Activated CD8-positive, alpha-beta T cell treated with anti-CD3 and anti-CD28 coated beads for 36 hours (primary cell): ENCODE measurements at regions not wholly inside any gene's neighbourhood (a gene's known extent, or its start where the extent isn't known, plus 50 kb on each side); places are given as distances from the start of the nearest gene placed in this dataset.

Experiments
- ATAC-seq: fragments of 200-7000 bp; cut with Tn5 transposase; one replicate; pipeline ENCODE4 v1.10.0; 2021; ENCODE audit warnings: mild to moderate bottlenecking, moderate library complexity
- CTCF ChIA-PET: fragments of 350-600 bp; sonication (Branson Sonifier 250); formaldehyde crosslinking; loops from one replicate; lab custom pipeline; 2021; ENCODE audit warnings: antibody characterized with exemption; lab: Charles Lee
- POLR2A ChIA-PET: fragments of 350-600 bp; sonication (Branson Sonifier 250); formaldehyde crosslinking; loops from one replicate; lab custom pipeline; 2021; ENCODE audit warnings: antibody characterized with exemption; lab: Charles Lee
- DNase-seq: peaks from one replicate; pipeline ENCODE4 v3.0.0-alpha.2; 2020
- H3K27ac Mint-ChIP-seq: one replicate; pipeline ENCODE4 v1.8.0; 2021; ENCODE audit warnings: mild to moderate bottlenecking, mixed read lengths
- H3K27me3 Mint-ChIP-seq: one replicate; pipeline ENCODE4 v1.8.0; 2021; ENCODE audit warnings: mixed read lengths
- H3K36me3 Mint-ChIP-seq: one replicate; pipeline ENCODE4 v1.8.0; 2021; ENCODE audit warnings: low read depth, mixed read lengths
- H3K4me1 Mint-ChIP-seq: one replicate; pipeline ENCODE4 v1.8.0; 2021; ENCODE audit warnings: low read depth, mixed read lengths
- H3K4me3 Mint-ChIP-seq: one replicate; pipeline ENCODE4 v1.8.0; 2021; ENCODE audit warnings: mild to moderate bottlenecking, moderate library complexity, mixed read lengths
- H3K9me3 Mint-ChIP-seq: one replicate; pipeline ENCODE4 v1.8.0; 2021; ENCODE audit warnings: mixed read lengths
- CTCF ChIP-seq: fragments of 200-600 bp; IDR thresholded peaks from one replicate; pipeline ENCODE4 v1.8.0; 2022; ENCODE audit warnings: antibody characterized with exemption, mild to moderate bottlenecking
- intact Hi-C: fragments of 100-400 bp; cut with micrococcal nuclease; formaldehyde crosslinking; loops from one replicate; pipeline ENCODE4 v1.10.0; 2022

GRCh38 chr21:39099859-39100258 is 83.4 kb downstream of the PSMG1 start:
- DNase-seq = no peak
- Mint-ChIP-seq H3K27me3 (no peaks in the 10 kb centered on the region), H3K36me3 (no peaks in the 10 kb centered on the region), H3K9me3 (no peaks in the 10 kb centered on the region), H3K27ac (no peak overlapping the region), H3K4me3 (no peak overlapping the region), H3K4me1 (no peaks in the 10 kb centered on the region)
- intact Hi-C loops = no loop called here
- no peak for ATAC-seq
- ChIA-PET POLR2A (no interaction called here), CTCF (no interaction called here)
- TF ChIP-seq CTCF = no peak

GRCh38 chr21:39098696-39099200 is 84.5 kb downstream of the PSMG1 start:
- ATAC-seq (no peak), DNase-seq (no peak)
- Mint-ChIP-seq H3K27ac (no peak overlapping the region), H3K9me3 (no peaks in the 10 kb centered on the region), H3K4me3 (no peak overlapping the region), H3K36me3 (no peaks in the 10 kb centered on the region), H3K27me3 (no peaks in the 10 kb centered on the region), H3K4me1 (no peaks in the 10 kb centered on the region)
- TF ChIP-seq CTCF = no peak
- intact Hi-C loops = no loop called here
- POLR2A ChIA-PET = no interaction called here
- CTCF ChIA-PET = no interaction called here

- H3K4me3 Mint-ChIP-seq = no peak overlapping the region
- no peaks in the 10 kb centered on the region for H3K27me3 Mint-ChIP-seq
- DNase-seq (no peak), ATAC-seq (no peak)
- no peak for TF ChIP-seq CTCF
- intact Hi-C loops = no loop called here
- no peaks in the 10 kb centered on the region for H3K36me3 Mint-ChIP-seq
- ChIA-PET CTCF (no interaction called here), POLR2A (no interaction called here)
- H3K9me3 Mint-ChIP-seq = no peaks in the 10 kb centered on the region
- H3K4me1 Mint-ChIP-seq = no peaks in the 10 kb centered on the region
- H3K27ac Mint-ChIP-seq = no peak overlapping the region
These were observed 85.3 kb downstream of the PSMG1 start for GRCh38 chr21:39097981-39098380.

- ATAC-seq (no peak), DNase-seq (no peak)
- intact Hi-C loops = no loop called here
- TF ChIP-seq CTCF = no peak
- no peaks in the 10 kb centered on the region for H3K4me1 Mint-ChIP-seq
- CTCF ChIA-PET = no interaction called here
- H3K27me3 Mint-ChIP-seq = no peaks in the 10 kb centered on the region
- no peak overlapping the region for H3K4me3 Mint-ChIP-seq
- no peaks in the 10 kb centered on the region for H3K9me3 Mint-ChIP-seq
- no peak overlapping the region for H3K27ac Mint-ChIP-seq
- POLR2A ChIA-PET = no interaction called here
- H3K36me3 Mint-ChIP-seq = no peaks in the 10 kb centered on the region
These were observed 85.9 kb downstream of the PSMG1 start for GRCh38 chr21:39097335-39097861.

- Mint-ChIP-seq H3K4me3 (no peak overlapping the region), H3K9me3 (no peaks in the 10 kb centered on the region), H3K27me3 (no peaks in the 10 kb centered on the region), H3K4me1 (no peaks in the 10 kb centered on the region), H3K27ac (no peak overlapping the region), H3K36me3 (no peaks in the 10 kb centered on the region)
- intact Hi-C loops = no loop called here
- CTCF ChIA-PET = no interaction called here
- no peak for TF ChIP-seq CTCF
- ATAC-seq = no peak
- POLR2A ChIA-PET = interaction anchor here (0.7 kb wide), 1 partner anchor 291 kb away, joined by 4 read pairs; no protein-coding TSS in a partner anchor
- DNase-seq = no peak
These were observed 86.5 kb downstream of the PSMG1 start for GRCh38 chr21:39096754-39097153.
